Activated CD8-positive, alpha-beta memory T cell treated with anti-CD3 and anti-CD28 coated beads for 48 hours (primary cell): ENCODE measurements at regions not wholly inside any gene's neighbourhood (a gene's known extent, or its start where the extent isn't known, plus 50 kb on each side); places are given as distances from the start of the nearest gene placed in this dataset.

Experiments
- DNase-seq, 3 experiments: peaks; one replicate each; pipeline ENCODE4 v3.0.0-alpha.2; 2020; ENCODE audit warnings: low read depth in 2 of 3, low spot score in 2 of 3

DNA sequence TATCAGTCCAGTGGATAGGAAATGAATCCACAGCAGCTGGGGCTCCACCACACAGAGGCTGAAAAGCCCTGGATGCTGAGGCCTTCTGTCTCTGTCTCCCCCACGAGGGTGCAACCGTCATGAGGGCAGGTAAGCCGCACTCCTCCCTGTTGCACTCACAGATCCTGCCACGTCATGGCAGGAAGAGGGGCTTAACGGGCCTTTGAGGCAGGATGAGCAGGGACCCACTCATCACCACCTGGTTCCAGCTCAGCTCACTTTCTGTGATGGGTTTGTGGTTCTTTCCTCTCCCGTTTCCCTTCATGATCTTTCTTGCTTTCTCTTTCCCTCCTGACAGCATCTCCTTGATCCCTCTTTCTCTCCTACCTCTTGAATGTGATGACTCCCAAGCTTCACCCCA, 575.2 kb downstream of the CCDC171 start:
- no peak for DNase-seq

DNA sequence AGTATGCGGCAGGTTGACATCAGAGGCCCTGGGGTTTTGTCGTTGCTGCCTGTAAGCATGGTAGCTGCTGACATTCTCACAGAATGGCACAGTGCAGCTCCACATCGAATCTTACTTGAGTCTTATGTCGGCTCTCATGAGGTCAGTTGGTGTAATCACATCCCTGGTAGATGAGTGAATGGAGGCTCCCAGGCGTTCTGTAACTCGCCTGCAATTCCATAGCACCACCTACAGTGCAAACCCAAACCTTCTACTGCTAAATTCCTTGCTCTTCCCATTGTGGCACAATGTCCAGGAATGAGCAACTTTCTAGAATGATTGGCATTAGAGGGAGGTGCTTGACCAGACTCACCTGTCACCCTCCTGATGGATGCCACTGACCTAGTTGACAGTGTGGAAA, 578.4 kb downstream of the CCDC171 start:
- no peak for DNase-seq

DNA sequence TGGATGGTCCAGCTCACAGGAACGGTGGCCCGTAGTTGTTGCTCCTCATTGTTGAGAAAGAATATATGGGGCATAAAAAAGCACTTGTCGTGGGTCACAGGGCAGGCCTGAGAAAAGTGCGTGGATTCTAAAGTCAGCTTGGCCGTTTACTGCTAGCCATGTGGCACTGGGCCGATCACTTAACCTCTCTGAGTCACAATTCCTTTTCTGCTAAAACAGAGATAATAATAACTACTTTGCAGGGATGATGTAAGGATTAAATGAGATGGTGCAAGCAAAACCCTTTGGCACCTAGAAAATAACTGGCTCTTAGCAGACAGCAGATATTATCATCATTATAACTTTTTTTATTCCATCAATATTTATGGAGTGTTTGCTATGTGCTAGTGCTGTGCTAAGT, 579.7 kb downstream of the CCDC171 start:
- no peak for DNase-seq

DNA sequence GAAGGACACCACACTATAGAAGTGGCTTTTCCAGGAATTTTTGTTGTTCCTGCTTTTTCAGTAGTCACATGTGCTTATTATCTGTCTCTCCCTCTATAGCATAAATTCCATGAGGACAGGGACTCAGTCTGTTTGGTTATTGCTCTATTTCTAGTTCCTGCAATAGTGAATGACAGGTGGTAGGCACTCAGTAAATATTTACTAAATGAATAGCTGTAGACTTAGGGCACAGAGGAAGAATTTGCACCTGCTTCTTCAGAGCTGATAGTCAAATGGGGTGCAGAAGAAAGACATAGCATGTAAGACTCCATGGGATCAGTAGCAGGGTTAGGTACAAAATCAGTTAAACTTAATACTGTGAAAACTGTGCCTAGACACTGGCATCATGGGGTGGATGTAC, 580.2 kb downstream of the CCDC171 start:
- no peak for DNase-seq

DNA sequence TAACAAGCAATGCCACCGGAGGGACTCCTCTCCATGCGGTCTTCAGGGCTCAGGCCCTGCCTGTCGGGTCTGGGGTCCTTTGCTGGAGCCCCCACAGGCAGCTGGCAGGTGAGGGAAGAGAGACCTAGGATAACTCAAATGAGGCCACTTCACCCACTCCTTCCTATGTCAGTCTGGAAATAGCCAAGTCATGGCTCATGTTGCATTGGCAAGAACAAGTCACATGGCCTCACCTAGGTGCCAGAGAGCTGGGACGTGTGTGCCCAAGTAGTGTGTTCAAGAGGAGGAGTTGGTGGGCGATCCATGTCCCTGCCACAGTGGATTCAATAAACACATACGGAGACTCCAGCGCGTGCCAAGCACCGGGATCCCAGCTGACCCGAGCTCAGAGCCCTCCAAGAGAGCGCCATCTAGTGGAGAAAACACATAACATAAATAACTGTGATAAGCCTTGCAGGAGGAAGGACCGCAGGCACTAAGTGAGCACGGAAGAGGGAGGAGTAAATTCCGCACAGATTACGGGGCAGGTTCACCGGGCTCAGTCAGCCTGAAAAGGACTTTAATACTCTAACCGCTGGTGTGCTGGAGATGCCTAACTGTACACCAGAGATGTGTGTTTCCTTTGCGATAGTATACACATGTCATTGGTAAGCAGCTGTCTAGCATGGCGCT, 580.8 kb downstream of the CCDC171 start:
- no peak for DNase-seq

DNA sequence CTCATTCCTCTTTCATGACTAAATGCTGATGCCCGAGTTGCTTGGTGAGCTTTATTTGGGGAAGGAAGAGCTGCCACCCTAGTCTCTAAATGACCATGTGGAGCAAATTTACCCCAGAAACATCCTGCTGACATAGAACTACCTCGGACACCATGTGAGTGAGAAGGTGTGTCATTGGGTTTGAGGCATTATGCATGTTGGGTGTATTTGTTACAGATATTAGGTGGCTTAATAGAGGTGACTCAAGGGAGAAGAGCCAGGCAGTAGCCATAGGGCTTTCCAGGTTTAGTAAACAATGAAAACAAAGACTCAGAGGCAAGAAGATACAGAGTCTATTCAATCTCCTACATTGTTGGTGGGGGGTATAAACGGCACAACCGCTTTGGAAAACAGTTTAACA, 581.5 kb downstream of the CCDC171 start:
- no peak for DNase-seq

DNA sequence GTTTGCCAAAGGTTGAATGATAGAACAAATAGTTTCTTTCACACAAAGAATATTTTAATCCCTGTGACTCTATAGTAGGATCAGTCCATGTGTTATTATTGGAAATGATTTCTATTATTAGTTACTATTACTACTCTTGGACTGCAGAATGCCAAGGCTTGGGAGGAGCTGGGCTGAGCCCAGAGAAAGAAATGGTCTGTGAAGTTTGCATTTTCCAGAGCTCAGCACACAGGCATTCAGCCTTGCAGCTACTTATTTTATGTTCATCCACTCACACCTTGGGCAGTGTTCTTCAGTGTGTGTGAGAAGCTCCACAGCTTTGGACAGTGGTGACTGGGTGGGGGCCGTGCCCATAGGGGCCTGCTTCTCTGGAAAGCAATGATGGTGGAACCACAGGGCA, 583.1 kb downstream of the CCDC171 start:
- no peak for DNase-seq

DNA sequence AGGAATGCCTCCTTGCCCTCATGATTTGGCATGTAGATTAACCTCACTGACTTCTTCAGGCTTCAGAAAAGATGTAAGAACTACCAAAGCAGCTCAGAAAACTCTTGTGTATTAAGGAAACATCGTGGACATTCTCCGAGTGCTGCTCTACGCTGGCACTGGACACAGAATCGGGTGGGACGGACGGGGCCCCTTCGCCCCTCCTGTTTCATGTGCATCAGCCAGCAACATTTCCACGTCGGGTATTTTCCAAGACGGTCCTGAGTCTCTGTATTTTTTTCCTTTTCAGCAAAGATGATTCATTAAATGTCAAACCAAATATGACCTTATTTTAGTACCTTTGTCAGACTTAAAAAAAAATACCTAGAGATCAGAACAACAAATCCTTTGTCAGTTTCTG, 583.6 kb downstream of the CCDC171 start:
- no peak for DNase-seq

DNA sequence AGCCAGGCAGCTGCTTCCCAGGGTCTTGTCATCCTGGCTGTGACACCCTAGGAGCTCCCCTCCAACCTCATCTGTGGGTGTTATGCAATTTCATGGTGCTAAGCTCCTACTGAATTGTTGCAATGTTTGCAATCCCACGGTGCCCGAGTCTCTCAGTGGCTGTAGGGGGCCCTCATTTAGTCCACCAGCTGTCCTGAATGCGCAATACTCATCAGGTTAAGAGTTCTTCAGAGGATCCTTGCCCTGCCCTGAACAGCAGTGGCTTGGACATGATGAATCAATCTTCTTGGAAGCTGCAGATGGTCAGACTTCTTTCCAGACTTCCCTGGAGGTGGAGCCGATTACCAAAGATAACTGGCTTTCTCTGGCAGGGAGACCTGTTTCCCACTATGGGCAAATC, 584.1 kb downstream of the CCDC171 start:
- no peak for DNase-seq

DNA sequence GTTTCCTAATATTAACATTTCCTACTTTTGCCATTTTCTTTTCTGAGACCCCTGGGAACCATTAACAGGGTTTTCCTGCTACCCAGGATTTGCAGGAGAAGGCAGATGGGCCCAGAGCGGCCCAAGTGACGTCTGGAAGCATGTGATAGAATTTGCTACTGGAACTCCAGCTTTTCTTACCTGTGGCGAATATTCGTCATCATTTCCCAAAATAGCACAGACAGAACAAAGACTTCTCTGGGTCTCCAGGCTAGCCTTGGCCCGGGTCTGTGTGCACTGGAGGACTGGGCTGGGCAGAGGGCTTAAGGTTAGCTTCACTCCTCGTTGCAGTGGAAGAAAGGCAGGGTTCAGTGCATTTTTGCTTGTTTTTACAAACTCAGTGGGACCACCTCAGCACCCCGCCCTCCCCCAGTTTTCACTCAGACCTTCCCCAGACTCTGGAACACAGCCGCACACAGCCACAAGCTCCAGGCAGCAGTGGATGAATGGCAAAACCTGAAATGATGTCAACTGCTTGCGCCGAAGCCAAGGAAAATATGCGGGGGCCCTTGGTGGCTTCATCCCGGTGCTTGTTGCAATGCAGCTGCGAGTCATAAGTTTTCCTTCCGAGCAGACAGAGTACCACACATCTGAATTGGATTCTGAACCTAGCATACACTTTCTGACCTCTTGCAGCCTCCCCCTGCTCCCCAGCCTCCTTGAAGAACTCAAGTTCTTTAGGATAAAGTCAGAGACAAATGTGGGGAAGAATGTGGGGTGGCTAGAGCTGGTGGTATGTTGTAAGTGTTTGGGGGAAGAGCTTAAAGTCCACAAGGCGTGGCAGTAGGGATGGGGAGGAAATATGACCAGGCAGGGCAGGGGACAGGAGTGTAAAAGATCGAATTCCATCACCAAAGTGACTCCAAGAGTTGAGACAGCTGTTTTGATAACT, 586.0 kb downstream of the CCDC171 start:
- no peak for DNase-seq

DNA sequence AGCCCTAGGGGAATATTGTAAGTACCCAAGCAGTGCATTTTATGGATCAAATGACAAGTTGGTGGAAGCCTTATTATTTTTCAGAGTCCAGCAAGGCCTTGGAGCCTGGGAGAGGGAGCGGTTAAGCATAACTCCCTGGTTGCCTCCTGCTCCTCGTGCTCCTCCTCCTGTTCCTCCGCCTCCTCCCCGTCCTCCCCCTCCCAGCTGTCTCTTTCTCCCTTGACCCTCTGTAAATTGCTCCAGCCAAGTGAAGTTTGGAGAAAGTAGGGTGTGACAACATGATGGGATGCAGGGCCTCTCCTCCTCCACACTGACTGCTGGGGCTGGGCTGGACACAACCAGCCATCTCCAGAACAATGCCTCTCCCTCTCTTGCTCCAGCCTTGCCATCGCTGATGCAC, 586.9 kb downstream of the CCDC171 start:
- no peak for DNase-seq

DNA sequence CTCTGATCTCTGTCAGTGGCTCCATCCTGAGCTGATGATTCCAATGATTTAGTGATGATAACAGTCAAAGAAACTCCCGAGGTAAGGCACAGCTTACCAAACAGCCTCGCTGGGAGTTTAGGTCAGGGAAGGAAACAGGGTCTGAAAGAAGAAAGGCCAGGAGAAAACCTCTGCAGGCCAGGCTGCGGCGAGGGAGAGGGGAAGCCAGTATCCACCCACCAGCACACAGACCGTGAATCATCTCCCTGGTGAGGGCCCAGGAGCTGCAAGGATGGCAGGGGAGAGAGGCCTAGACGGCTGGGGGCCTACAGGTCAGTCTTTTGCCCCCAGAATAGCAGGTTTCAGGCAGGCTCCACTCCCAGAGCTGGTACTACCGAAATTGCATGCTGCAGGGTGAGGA, 590.5 kb downstream of the CCDC171 start:
- no peak for DNase-seq

DNA sequence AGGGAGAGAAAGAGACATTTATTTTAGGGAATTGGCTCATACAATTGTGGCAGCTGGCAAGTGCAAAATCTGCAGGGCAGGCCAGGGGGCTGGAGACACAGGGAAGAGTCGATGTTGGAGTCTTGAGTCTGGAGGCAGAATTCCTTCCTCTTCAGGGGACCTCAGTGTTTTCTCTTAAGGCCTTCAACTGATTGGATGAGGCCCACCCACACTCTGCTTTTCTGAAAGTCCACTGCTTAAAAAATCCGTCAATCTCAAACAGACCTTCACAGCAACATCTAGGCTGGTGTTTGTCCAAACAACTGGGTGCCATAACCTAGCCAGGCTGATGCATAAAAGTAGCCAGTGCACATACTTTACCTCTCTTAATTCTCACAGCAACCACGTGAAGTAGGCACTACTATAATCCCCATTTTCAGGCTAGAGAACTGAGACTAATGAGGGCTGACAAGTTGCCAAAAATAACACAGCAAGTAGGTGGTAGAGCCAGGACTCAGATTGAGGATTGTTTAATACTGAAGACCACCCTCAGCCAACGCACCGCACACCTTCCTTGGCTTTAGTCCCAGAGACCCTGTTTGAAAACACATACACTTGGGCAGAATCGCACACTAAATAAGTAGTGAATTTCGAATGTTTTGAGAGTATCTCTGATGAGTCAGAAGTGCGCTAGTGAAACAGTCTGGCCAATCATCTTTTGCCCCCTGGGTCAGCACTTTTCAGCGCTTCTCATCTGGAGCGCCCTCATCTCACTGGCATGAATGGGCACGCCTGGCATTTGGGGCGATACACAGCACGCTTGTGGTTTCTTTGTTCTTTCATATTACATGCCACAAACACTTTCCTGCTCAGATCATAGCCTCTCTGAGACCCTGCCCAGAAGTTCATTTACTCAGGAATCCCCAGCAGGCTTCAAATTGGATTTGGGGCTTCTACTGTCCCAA, 591.4 kb downstream of the CCDC171 start:
- no peak for DNase-seq

DNA sequence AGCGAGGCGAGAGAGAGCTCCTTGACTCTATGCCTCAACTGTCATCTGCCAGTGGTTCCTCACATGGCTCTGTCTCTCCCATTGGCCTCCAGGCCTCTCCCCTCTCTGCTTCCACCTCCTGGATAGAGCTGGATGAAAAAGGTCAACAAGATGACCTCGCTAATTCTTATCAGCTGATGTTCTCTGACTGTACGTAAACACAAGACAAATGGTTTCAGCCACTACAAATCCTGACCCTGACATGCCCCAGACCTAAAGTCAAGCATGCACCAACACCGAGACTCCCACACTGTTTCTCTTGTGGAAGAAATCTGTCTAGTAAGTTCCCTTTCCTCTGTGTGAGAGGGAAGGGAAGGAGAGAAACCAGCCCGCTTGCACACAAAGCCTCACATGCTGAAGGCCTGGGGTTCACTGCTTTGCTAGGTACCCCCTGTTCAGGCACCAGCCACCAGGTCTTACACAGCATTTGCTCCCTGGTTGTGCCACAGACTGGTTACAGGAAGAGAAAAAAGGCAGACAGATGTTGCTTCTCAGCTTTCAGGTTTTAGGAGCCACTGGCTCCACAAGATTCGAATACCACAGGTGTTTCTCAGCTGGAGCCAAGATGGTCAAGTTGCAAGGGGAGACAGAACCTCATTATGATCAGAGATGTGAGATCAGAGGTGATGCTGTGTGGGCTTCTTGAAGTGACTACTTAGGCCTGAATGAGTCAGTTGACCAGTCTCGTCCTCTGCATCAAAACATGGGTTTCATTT, 592.5 kb downstream of the CCDC171 start:
- DNase-seq: no peak

DNA sequence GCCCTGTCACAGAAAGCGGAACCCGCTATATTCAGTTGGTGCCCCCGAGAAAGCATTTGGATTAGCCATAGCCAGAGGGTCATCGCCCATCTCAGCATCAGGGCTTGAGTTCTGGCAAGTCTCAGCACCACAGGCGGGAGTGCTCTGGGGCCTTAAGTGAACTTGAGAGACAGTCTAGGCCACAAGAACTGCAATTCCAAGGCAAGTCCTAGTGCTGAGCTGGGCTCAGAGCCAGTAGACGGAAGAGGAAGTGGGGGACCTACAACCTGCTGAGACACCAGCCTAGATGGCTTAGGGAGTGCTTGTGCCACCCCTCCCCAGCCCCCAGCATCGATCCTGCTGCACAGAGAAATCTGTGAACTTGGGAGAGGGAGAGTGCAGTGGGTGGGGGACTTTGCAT, 594.9 kb downstream of the CCDC171 start:
- no peak for DNase-seq

DNA sequence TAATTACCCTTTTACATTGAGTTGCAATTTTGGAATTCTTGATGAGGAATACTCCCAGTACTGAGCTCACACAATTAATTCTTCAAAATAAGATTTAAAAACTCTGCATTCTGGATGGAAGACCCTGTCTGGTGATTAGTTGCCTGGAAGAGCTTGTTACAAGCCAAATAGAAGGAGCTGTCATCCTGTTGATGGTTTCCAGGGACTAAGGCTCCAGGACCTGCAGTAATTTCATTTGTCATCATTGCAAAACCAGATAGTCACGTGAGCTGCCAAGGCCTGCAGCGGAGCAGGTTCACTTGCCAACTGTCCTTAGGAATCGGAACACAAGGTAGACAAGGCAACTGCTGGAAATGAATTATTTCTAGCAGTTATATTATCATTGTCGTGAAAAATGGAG, 597.7 kb downstream of the CCDC171 start:
- no peak for DNase-seq

DNA sequence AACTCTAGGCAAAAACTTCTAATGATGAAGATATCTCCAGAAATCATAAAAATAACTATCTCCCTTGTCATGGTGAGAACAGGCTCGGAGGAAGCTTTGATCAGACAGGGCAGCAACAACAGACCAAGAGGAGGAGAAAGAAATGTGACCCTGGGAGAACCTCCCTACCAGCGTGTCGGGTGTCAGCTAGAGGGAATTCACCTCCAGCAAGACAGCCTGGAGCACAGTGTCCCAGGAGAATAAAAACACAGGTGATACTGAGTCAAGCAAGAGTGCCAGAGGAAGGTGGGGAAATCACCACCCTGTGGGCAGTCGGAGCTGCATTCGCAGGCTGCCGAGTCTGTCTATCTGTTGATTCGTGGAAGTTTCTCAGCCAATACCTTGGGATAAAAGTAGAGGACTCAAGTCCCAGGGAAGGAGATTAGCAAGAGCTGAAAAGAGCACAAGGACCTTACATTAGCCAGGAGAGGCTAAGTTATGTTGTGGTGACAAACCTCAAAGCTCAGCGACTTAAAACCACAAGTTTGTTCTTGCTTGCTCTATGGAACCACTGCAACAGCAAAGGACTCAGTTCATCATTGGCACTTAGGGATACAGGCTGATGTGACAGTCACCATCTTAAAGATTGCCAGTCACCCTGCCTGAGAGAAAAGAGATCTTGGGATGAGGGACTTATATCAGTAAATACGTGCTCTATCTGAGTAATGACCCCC, 598.3 kb downstream of the CCDC171 start:
- DNase-seq: no peak

DNA sequence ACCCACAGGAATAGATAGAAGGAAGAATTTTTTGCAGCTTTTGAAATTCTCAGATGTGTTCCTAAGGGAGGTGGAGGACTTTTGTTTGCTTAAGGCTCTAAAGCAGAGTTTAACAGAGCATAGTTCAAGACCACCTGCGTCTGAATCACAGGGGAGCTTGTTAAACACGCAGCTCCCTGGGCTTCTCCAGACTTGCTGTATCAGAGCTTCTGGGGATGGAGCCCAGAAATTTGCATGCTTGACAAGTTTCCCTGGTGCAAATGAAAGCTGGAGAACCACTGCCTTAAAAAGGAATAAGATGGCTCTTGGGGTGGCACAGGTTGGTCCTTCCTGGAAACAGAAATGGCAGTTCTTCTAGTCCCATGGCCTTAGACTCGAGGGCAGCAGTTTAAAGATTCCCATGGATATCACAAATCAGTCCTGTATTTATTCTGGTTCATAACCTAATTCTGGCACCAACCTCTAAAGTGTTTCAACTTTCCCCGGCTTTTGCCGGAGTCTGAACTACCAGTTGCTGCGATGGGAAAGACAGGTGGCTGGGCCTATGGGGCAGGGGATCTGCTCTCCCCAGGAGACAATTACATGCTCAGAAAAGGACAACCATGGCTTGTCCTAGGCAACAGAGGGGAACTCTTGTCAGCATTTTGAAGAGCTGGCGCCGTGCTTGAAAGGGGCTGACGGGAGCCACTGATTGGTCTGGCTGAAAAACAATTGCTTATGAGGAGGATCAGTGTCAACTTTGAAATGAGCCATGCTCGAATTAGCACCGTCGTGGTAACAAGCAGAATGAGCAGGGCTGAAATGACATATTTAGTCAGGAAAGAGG, 599.6 kb downstream of the CCDC171 start:
- no peak for DNase-seq

DNA sequence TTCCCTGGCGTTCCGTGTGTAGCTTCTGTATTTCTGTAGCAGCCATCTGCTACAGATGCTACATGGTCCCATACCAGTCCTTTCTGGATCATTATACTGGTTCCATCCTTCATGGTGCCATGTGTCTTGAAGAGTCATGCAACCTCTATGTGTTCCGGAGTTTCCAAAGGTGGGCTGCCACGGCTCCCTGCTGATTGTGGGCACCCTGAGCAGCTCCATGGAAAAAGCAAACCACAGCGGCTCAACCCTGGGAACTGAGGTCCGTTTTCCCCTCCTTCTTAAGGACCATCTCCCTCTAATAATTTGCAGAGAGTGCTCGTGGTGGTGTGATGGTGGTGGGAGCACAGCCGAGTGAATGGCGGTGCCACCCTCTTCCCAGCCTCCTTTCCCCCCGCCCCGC, 600.4 kb downstream of the CCDC171 start:
- DNase-seq: no peak
